ENCODE measurements at regions not wholly inside any gene's neighbourhood (a gene's known extent, or its start where the extent isn't known, plus 50 kb on each side); places are given as distances from the start of the nearest gene placed in this dataset.

GRCh38 chr2:22261165-22261564, 1123.8 kb upstream of the KLHL29 start:
- H3K4me3 ChIP-seq (ENCODE audit: low read depth, low read length) = no peak overlapping the region
- no peak for TF ChIP-seq CTCF (IDR thresholded peaks at IDR 0.05; ENCODE audit: low read depth, low read length)

- H3K4me3 ChIP-seq (ENCODE audit: low read depth, low read length) = no peak overlapping the region
- TF ChIP-seq CTCF (IDR thresholded peaks at IDR 0.05; ENCODE audit: low read depth, low read length) = no peak
Observed at GRCh38 chr2:22270341-22270740, 1114.6 kb upstream of the KLHL29 start.

- TF ChIP-seq CTCF (IDR thresholded peaks at IDR 0.05; ENCODE audit: low read depth, low read length) = no peak
- no peak overlapping the region for H3K4me3 ChIP-seq (ENCODE audit: low read depth, low read length)
Observed at GRCh38 chr2:22273853-22274252, 1111.1 kb upstream of the KLHL29 start.

- H3K4me3 ChIP-seq (ENCODE audit: low read depth, low read length) = no peak overlapping the region
- TF ChIP-seq CTCF (IDR thresholded peaks at IDR 0.05; ENCODE audit: low read depth, low read length) = no peak
Observed at GRCh38 chr2:22274661-22275060, 1110.3 kb upstream of the KLHL29 start.

GRCh38 chr2:22276696-22277095, 1108.3 kb upstream of the KLHL29 start:
- no peak overlapping the region for H3K4me3 ChIP-seq (ENCODE audit: low read depth, low read length)
- no peak for TF ChIP-seq CTCF (IDR thresholded peaks at IDR 0.05; ENCODE audit: low read depth, low read length)

GRCh38 chr2:22279541-22279940, 1105.4 kb upstream of the KLHL29 start:
- H3K4me3 ChIP-seq (ENCODE audit: low read depth, low read length) = no peak overlapping the region
- TF ChIP-seq CTCF (IDR thresholded peaks at IDR 0.05; ENCODE audit: low read depth, low read length) = no peak

- H3K4me3 ChIP-seq (ENCODE audit: low read depth, low read length) = no peak overlapping the region
- TF ChIP-seq CTCF (IDR thresholded peaks at IDR 0.05; ENCODE audit: low read depth, low read length) = no peak
Observed at GRCh38 chr2:22281033-22281432, 1103.9 kb upstream of the KLHL29 start.
